SK-N-SH (cell line): ENCODE measurements at regions not wholly inside any gene's neighbourhood (a gene's known extent, or its start where the extent isn't known, plus 50 kb on each side); places are given as distances from the start of the nearest gene placed in this dataset.

Experiments used
- CTCF ChIA-PET: fragments of 300-600, 350-600 bp; formaldehyde crosslinking; extraction: SDS; loops from one replicate; lab custom pipeline; 2021; lab: Yijun Ruan, JAX
- POLR2A ChIA-PET: fragments of 350-600 bp; sonication (Branson Sonifier 250); formaldehyde crosslinking; extraction: SDS; loops from one replicate; lab custom pipeline; 2020; ENCODE audit warnings: antibody characterized with exemption, inconsistent platforms; lab: Yijun Ruan, JAX
- DNase-seq: peaks from one replicate; pipeline ENCODE4 v3.0.0; 2012
- H2AFZ ChIP-seq: fragments of 200-600 bp; sonication (generic); 2 replicates; pipeline ENCODE4 v1.8.1; 2016; ENCODE audit warnings: antibody characterized with exemption, mild to moderate bottlenecking, low read depth
- H3F3A ChIP-seq: fragments of 200-600 bp; sonication (generic); replicated peaks from 2 replicates; pipeline ENCODE3; 2016; ENCODE audit warnings: antibody characterized with exemption, mild to moderate bottlenecking; ENCODE audit not compliant: insufficient read depth
- H3K27ac ChIP-seq, 2 experiments: fragments of 200-500 bp in 1 of 2; fragments of 200-600 bp in 1 of 2; sonication (Bioruptor generic) in 1 of 2; sonication (generic), shearing (Covaris generic) in 1 of 2; 2 replicates each; pipeline versions ENCODE4 v1.5.1 to v1.6.1; 2014 to 2016; ENCODE audit warnings: low read depth in 2 of 2, inconsistent platforms in 1 of 2, low read length in 1 of 2, mild to moderate bottlenecking in 1 of 2, mixed read lengths in 1 of 2
- H3K27me3 ChIP-seq: fragments of 200-600 bp; sonication (generic), shearing (Covaris generic); 2 replicates; pipeline ENCODE4 v1.6.1; 2016; ENCODE audit warnings: mixed run types; ENCODE audit not compliant: insufficient read depth
- H3K36me3 ChIP-seq, 2 experiments: fragments of 200-500 bp in 1 of 2; fragments of 200-600 bp in 1 of 2; sonication (Bioruptor generic) in 1 of 2; sonication (generic) in 1 of 2; replicated peaks in 1 of 2; 2 replicates each; pipeline versions ENCODE3 to v1.5.1; 2014 to 2016; ENCODE audit warnings: low read length in 1 of 2, mild to moderate bottlenecking in 1 of 2; ENCODE audit not compliant: insufficient read depth in 2 of 2, control insufficient read depth in 1 of 2
- H3K4me1 ChIP-seq, 2 experiments: fragments of 200-500 bp in 1 of 2; fragments of 200-600 bp in 1 of 2; sonication (Bioruptor generic) in 1 of 2; sonication (generic), shearing (Covaris generic) in 1 of 2; 2 replicates each; pipeline versions ENCODE4 v1.5.1 to v1.6.1; 2014 to 2016; ENCODE audit warnings: low read depth in 1 of 2, low read length in 1 of 2, mixed run types in 1 of 2; ENCODE audit not compliant: insufficient read depth in 2 of 2, control insufficient read depth in 1 of 2
- H3K4me2 ChIP-seq: fragments of 200-600 bp; sonication (generic), shearing (Covaris generic); 2 replicates; pipeline ENCODE4 v1.6.1; 2017; ENCODE audit warnings: mixed run types
- H3K4me3 ChIP-seq, 2 experiments: fragments of 200-500 bp in 1 of 2; fragments of 200-600 bp in 1 of 2; sonication (Bioruptor generic) in 1 of 2; sonication (generic), shearing (Covaris generic) in 1 of 2; 2 replicates each; pipeline versions ENCODE4 v1.5.1 to v1.8.1; 2014 to 2016; ENCODE audit warnings: low read depth in 2 of 2, inconsistent platforms in 1 of 2, low read length in 1 of 2, mild to moderate bottlenecking in 1 of 2, mixed read lengths in 1 of 2, moderate library complexity in 1 of 2
- H3K79me2 ChIP-seq: fragments of 200-600 bp; sonication (generic); 2 replicates; pipeline ENCODE4 v1.8.1; 2017; ENCODE audit warnings: mild to moderate bottlenecking; ENCODE audit not compliant: insufficient read depth
- H3K9ac ChIP-seq: fragments of 200-600 bp; sonication (generic); 2 replicates; pipeline ENCODE4 v1.6.1; 2017; ENCODE audit warnings: mixed run types
- H3K9me2 ChIP-seq: fragments of 200-600 bp; sonication (generic); 2 replicates; pipeline ENCODE4 v1.6.1; 2017; ENCODE audit warnings: mixed run types
- H3K9me3 ChIP-seq: fragments of 200-600 bp; sonication (generic); 2 replicates; pipeline ENCODE4 v1.6.1; 2017; ENCODE audit warnings: mixed run types, mild to moderate bottlenecking, moderate library complexity
- H4K20me1 ChIP-seq: fragments of 200-600 bp; sonication (generic); 2 replicates; pipeline ENCODE4 v1.6.1; 2017; ENCODE audit warnings: mild to moderate bottlenecking, mixed run types; ENCODE audit not compliant: insufficient read depth
- FOXJ3 ChIP-seq: sonication (generic); formaldehyde crosslinking; IDR thresholded peaks from 2 replicates; pipeline ENCODE4 v1.5.1; 2020; ENCODE audit warnings: mild to moderate bottlenecking, missing genetic modification reagents
- FOXM1 ChIP-seq: IDR thresholded peaks from 2 replicates; pipeline ENCODE4 v1.4.0; 2012; ENCODE audit warnings: low read depth, mild to moderate bottlenecking
- GABPA ChIP-seq: IDR thresholded peaks from 2 replicates; pipeline ENCODE4 v1.4.0; 2012; ENCODE audit warnings: low read depth, mild to moderate bottlenecking
- GATA2 ChIP-seq: sonication (generic); formaldehyde crosslinking; IDR thresholded peaks from 2 replicates; pipeline ENCODE4 v1.5.0; 2020; ENCODE audit warnings: mild to moderate bottlenecking, missing genetic modification reagents
- JUND ChIP-seq: IDR thresholded peaks from 2 replicates; pipeline ENCODE4 v1.4.0; 2012
- MXI1 ChIP-seq: IDR thresholded peaks from 2 replicates; pipeline ENCODE4 v1.6.1; 2012; ENCODE audit warnings: mild to moderate bottlenecking, low read depth, low read length, improper control_type of control experiment
- RFX5 ChIP-seq: IDR thresholded peaks from 2 replicates; pipeline ENCODE4 v1.6.1; 2012; ENCODE audit warnings: mild to moderate bottlenecking, improper control_type of control experiment, low read length
- RXRA ChIP-seq: IDR thresholded peaks from 2 replicates; pipeline ENCODE4 v1.4.0; 2012; ENCODE audit warnings: low read depth, mild to moderate bottlenecking, borderline replicate concordance
- SMC3 ChIP-seq: IDR thresholded peaks from 2 replicates; pipeline ENCODE4 v1.6.1; 2012; ENCODE audit warnings: low read depth, low read length, improper control_type of control experiment
- TAF1 ChIP-seq: IDR thresholded peaks from 2 replicates; pipeline ENCODE4 v1.6.1; 2012; ENCODE audit warnings: low read depth, mild to moderate bottlenecking, low read length, moderate library complexity, borderline replicate concordance
- TCF12 ChIP-seq: IDR thresholded peaks from 2 replicates; pipeline ENCODE4 v1.4.0; 2012
- TEAD4 ChIP-seq: IDR thresholded peaks from 2 replicates; pipeline ENCODE4 v1.4.0; 2012; ENCODE audit warnings: mild to moderate bottlenecking, borderline replicate concordance; ENCODE audit not compliant: insufficient read depth
- WGBS: methylation state at CpG from one replicate; pipeline ENCODE4 v1.1.6; 2017; ENCODE audit warnings: low lambda C conversion rate; 5-methylcytosine and 5-hydroxymethylcytosine counted together
- TF ChIP-seq, protein P1 (sequence below): IDR thresholded peaks from 2 replicates; pipeline ENCODE4 v1.4.0; 2012; ENCODE audit warnings: low read depth, borderline replicate concordance
- TF ChIP-seq, protein P2 (sequence below): IDR thresholded peaks from 2 replicates; pipeline ENCODE4 v1.4.0; 2012; ENCODE audit warnings: low read depth
- TF ChIP-seq, protein P3 (sequence below): fragments of 150-350 bp; IDR thresholded peaks from 2 replicates; pipeline ENCODE4 v1.6.1; 2017; ENCODE audit warnings: antibody characterized with exemption, low read length, low read depth, borderline replicate concordance
- TF ChIP-seq, protein P4 (sequence below): IDR thresholded peaks from 2 replicates; pipeline ENCODE4 v1.4.0; 2012; ENCODE audit warnings: low read depth, borderline replicate concordance

DNA sequence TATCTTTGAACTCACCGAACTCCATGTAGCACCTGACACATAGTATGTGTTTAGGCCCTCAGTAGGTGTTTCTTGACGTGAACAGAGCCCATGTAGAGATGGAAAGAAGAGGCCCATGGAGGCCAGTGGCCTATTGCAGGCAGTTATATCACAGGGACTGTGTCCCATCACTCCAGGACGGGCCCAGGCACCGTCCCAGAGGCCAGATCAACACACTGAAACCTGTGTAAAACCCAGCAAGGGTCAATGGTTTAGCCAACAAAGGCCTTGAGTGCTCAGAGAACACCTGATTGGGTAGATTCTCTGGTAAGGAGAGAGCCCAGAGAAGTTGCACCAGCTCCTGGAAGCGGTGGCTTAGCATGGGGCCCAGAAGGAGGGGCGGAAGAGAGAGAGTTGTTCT is 82.8 kb downstream of the INHBB start:
- Histone ChIP-seq H3K27me3 (peaks cover 14% of the 10 kb centered on the region), H3K79me2 (no peaks in the 10 kb centered on the region)
- CTCF ChIA-PET: no interaction called here

DNA sequence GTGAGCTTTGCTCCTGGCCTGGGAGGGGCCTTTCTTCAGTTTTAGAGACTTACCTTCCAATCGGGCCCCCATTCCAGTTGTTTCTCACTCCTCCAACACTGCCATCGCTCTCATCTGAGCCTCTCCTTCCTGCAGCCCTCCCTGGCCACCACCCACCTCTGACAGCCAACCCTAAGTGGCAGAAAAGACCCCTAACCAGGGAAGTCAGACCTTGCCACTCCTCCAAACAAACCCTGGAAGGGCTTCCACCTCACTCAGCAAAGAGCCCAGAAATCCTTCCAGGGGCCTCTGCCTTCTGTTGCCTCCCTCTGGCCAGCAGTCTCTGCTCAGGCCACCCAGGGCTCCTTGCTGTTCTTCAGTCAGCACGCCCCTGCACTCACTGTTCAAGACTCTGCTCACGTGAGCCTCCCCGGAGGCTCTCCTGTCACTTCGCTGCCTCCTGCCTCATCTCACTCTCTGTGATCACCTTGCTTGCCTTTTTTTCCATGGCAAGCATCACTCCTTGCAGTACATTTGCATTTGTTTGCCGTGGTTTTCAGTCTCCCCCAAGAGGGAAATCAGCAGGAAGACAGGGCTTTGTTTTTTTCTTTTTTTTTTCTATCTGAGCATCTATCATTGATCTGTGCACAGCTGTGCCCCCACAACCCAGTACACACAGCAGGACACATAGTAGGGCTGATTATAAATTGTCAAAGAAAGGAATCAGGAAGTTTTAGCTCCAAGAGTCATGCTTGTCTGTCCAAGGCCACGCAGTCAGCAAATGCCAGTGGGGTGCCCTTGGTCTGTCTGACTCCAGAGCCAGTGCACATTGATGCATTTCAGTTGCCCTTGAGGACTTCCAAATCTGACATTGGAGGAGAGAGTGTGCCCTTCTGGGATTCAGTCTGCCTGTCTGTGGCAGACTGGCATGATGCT is 83.9 kb downstream of the INHBB start:
- DNase-seq: no peak
- POLR2A ChIA-PET: no interaction called here
- TF ChIP-seq, protein P1, sequence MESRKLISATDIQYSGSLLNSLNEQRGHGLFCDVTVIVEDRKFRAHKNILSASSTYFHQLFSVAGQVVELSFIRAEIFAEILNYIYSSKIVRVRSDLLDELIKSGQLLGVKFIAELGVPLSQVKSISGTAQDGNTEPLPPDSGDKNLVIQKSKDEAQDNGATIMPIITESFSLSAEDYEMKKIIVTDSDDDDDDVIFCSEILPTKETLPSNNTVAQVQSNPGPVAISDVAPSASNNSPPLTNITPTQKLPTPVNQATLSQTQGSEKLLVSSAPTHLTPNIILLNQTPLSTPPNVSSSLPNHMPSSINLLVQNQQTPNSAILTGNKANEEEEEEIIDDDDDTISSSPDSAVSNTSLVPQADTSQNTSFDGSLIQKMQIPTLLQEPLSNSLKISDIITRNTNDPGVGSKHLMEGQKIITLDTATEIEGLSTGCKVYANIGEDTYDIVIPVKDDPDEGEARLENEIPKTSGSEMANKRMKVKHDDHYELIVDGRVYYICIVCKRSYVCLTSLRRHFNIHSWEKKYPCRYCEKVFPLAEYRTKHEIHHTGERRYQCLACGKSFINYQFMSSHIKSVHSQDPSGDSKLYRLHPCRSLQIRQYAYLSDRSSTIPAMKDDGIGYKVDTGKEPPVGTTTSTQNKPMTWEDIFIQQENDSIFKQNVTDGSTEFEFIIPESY: no peak
- TF ChIP-seq TEAD4: no peak
- TF ChIP-seq, protein P2, sequence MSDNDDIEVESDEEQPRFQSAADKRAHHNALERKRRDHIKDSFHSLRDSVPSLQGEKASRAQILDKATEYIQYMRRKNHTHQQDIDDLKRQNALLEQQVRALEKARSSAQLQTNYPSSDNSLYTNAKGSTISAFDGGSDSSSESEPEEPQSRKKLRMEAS: no peak
- no peak for TF ChIP-seq FOXJ3 (CRISPR knock-in tag)
- TF ChIP-seq, protein P3, sequence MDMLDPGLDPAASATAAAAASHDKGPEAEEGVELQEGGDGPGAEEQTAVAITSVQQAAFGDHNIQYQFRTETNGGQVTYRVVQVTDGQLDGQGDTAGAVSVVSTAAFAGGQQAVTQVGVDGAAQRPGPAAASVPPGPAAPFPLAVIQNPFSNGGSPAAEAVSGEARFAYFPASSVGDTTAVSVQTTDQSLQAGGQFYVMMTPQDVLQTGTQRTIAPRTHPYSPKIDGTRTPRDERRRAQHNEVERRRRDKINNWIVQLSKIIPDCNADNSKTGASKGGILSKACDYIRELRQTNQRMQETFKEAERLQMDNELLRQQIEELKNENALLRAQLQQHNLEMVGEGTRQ: no peak
- no peak for TF ChIP-seq JUND
- no peak for TF ChIP-seq GABPA
- TF ChIP-seq TCF12: no peak
- no peak for TF ChIP-seq FOXM1
- TF ChIP-seq, all 33 proteins: peak for 0
- no peaks in the 10 kb centered on the region for H3K4me1 ChIP-seq
- H2AFZ ChIP-seq: no peak overlapping the region
- CTCF ChIA-PET: no interaction called here
- no peaks in the 10 kb centered on the region for H3K79me2 ChIP-seq
- no peaks in the 10 kb centered on the region for H3K9me2 ChIP-seq
- H3K4me3 ChIP-seq: no peak overlapping the region
- H3K27me3 ChIP-seq: peaks cover 12% of the 10 kb centered on the region
- H3K4me2 ChIP-seq: no peak overlapping the region
- no peaks in the 10 kb centered on the region for H4K20me1 ChIP-seq
- H3K27ac ChIP-seq: no peak overlapping the region
- 50% methylated on average over 8 of the region's 8 CpGs for WGBS
- no peak overlapping the region for H3K9ac ChIP-seq
- H3K9me3 ChIP-seq: no peaks in the 10 kb centered on the region
- H3K36me3 ChIP-seq: no peaks in the 10 kb centered on the region
- H3F3A ChIP-seq: no peaks in the 10 kb centered on the region

More for the DNA sequence above, 82.8 kb downstream of the INHBB start:
- no peak for DNase-seq
- H3K36me3 ChIP-seq: no peaks in the 10 kb centered on the region
- no peaks in the 10 kb centered on the region for H3F3A ChIP-seq
- no peak overlapping the region for H3K27ac ChIP-seq
- no peak overlapping the region for H3K4me3 ChIP-seq
- H3K9me3 ChIP-seq: no peaks in the 10 kb centered on the region
- no peaks in the 10 kb centered on the region for H4K20me1 ChIP-seq
- WGBS: 31% methylated on average over 6 of the region's 6 CpGs
- H3K4me1 ChIP-seq: no peaks in the 10 kb centered on the region
- no peak overlapping the region for H3K9ac ChIP-seq
- POLR2A ChIA-PET: no interaction called here
- H3K9me2 ChIP-seq: no peaks in the 10 kb centered on the region
- no peak overlapping the region for H2AFZ ChIP-seq
- H3K4me2 ChIP-seq: no peak overlapping the region
- TF ChIP-seq GATA2 (CRISPR knock-in tag) (no peak), TAF1 (no peak), SMC3 (no peak), MXI1 (no peak), RXRA (no peak), FOXJ3 (CRISPR knock-in tag) (no peak), RFX5 (no peak)
- TF ChIP-seq, protein P4, sequence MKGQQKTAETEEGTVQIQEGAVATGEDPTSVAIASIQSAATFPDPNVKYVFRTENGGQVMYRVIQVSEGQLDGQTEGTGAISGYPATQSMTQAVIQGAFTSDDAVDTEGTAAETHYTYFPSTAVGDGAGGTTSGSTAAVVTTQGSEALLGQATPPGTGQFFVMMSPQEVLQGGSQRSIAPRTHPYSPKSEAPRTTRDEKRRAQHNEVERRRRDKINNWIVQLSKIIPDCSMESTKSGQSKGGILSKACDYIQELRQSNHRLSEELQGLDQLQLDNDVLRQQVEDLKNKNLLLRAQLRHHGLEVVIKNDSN: no peak
